ENCODE measurements at regions not wholly inside any gene's neighbourhood (a gene's known extent, or its start where the extent isn't known, plus 50 kb on each side); places are given as distances from the start of the nearest gene placed in this dataset.

DNA sequence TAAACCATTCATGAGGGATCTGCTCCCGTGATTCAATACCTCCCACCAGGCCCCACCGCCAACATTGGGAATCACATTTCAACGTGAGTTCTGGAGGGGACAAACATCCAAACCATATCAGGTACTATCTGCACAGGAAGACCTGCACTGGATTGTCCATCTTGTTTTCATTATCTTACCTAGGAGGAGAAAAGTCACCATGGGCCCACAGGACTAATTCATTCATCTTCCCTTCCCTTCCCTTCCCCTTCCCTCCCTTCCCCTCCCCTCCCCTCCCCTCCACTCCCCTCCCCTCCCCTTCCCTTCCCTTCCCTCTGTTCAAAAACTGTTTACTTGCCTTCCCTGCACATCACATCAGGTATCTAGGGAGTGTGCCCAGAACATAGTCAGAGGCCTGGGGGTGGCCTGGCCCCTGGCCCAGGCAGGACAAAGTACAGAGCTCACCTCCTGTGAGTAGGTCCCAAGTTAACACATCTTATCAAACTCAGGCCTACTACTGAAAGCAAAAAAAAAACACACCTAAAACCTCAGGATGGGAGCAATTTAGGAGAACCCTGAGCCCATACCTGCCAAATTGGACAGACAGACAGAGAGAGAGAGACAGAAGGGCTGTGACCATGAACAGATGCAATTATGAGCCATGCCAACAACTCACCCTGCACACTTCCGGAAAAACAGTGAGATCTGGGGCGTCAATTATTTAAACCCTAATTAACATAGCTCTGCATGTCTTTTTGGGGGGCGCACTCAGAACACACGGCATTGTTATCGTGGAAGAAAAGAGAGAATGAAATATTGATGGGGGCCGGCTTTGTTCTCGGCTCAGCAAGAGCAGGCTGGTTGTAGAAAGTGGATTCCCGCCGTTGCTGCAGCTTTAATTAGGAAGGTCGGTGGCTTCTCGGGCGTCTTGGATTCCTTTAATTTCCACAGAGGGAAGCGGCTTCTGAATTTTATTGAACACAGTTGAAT lies 151.2 kb downstream of the IRX5 start:
- ATAC-seq (ENCODE audit: low read depth), result no peak
- no peak overlapping the region for H2BK20ac ChIP-seq (ENCODE audit: low read depth, low read length)
- H3K23ac ChIP-seq (ENCODE audit: low read depth, low read length), result no peak overlapping the region
- peaks cover 7% of the 10 kb centered on the region; the same call in 1 of the 2 replicates for H3K9me3 ChIP-seq (ENCODE audit: control insufficient read depth, insufficient read depth, low read length)
- intact Hi-C loops (cut with micrococcal nuclease), result no loop called here
- no peak overlapping the region for H2BK5ac ChIP-seq (ENCODE audit: low read depth, low read length, poor library complexity, severe bottlenecking)
- POLR2A ChIA-PET (ENCODE audit: unreplicated experiment), result no interaction called here
- no peak overlapping the region for H2AK5ac ChIP-seq (ENCODE audit: low read depth, low read length)
- no peak for DNase-seq
- H3K9me1 ChIP-seq (ENCODE audit: insufficient read depth, low read length), result no peaks in the 10 kb centered on the region
- H3K4me1 ChIP-seq (ENCODE audit: control insufficient read depth, insufficient read depth, low read length), result no peaks in the 10 kb centered on the region
- H3K18ac ChIP-seq (ENCODE audit: low read depth, low read length), result no peak overlapping the region
- no peak overlapping the region for H4K8ac ChIP-seq (ENCODE audit: low read depth in 2 of 2, low read length in 2 of 2)
- no peaks in the 10 kb centered on the region for H3K36me3 ChIP-seq (ENCODE audit: control insufficient read depth, insufficient read depth, low read length)
- H3K79me1 ChIP-seq (ENCODE audit: low read depth in 1 of 2, low read length in 2 of 2), result no peaks in the 10 kb centered on the region
- no peak overlapping the region for H4K91ac ChIP-seq (ENCODE audit: insufficient read depth, low read depth, low read length)
- no peak overlapping the region for H3K4ac ChIP-seq (ENCODE audit: low read depth, low read length)
- H2BK15ac ChIP-seq (ENCODE audit: low read depth, low read length), result no peak overlapping the region
- no peak overlapping the region for H3K4me3 ChIP-seq (ENCODE audit: insufficient read depth, low read depth, low read length)
- TF ChIP-seq, protein P1, sequence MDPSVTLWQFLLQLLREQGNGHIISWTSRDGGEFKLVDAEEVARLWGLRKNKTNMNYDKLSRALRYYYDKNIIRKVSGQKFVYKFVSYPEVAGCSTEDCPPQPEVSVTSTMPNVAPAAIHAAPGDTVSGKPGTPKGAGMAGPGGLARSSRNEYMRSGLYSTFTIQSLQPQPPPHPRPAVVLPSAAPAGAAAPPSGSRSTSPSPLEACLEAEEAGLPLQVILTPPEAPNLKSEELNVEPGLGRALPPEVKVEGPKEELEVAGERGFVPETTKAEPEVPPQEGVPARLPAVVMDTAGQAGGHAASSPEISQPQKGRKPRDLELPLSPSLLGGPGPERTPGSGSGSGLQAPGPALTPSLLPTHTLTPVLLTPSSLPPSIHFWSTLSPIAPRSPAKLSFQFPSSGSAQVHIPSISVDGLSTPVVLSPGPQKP (IDR thresholded peaks at IDR 0.05; ENCODE audit: borderline replicate concordance, low read depth, low read length), result no peak
- TF ChIP-seq MAFK (IDR thresholded peaks at IDR 0.05; ENCODE audit: low read depth, low read length) (no peak), CHD1 (IDR thresholded peaks at IDR 0.05; ENCODE audit: low read depth, low read length) (no peak)
- no peak overlapping the region for H2AK9ac ChIP-seq (replicated peaks; ENCODE audit: low read depth, low read length, poor library complexity)
- CTCF ChIA-PET, result interaction anchor here (0.7 kb wide), 1 partner anchor 56 kb away, joined by 10 read pairs; no protein-coding TSS in a partner anchor
- no peak overlapping the region for H3K9ac ChIP-seq (ENCODE audit: low read depth, low read length)
- H3K4me2 ChIP-seq (ENCODE audit: low read depth, low read length), result no peak overlapping the region
- no TSS peak for BruUV-seq (replicated peaks)
- no peak overlapping the region for H3K56ac ChIP-seq (ENCODE audit: extremely low read depth, insufficient read depth, low read length)
- no peak overlapping the region for H4K5ac ChIP-seq (ENCODE audit: low read depth, low read length)
- H2AFZ ChIP-seq (replicated peaks; ENCODE audit: low read length, poor library complexity), result no peak overlapping the region
- H2BK120ac ChIP-seq (ENCODE audit: low read depth, low read length), result no peak overlapping the region
- no peak overlapping the region for H3K14ac ChIP-seq (replicated peaks; ENCODE audit: low read depth, low read length)
- H3K27me3 ChIP-seq (ENCODE audit: control insufficient read depth, insufficient read depth, low read length), result no peaks in the 10 kb centered on the region
- no peaks in the 10 kb centered on the region for H4K20me1 ChIP-seq (ENCODE audit: insufficient read depth, low read length)
- in situ Hi-C loops (cut with MboI; ENCODE audit: low sequenced_read_pairs), result no loop called here
- dilution Hi-C loops (cut with HindIII; ENCODE audit: low sequenced_read_pairs, unreplicated experiment), result no loop called here
- 45% methylated on average over 2 of the region's 16 CpGs; no CpG with 5 or more reads in 1 of the 2 experiments for WGBS, 2 experiments (ENCODE audit: extremely low coverage in 2 of 2, insufficient read length in 1 of 2)
- no peak overlapping the region for H3K27ac ChIP-seq (ENCODE audit: insufficient read depth, low read length)

Measured in IMR-90 (cell line).